Small intestine (tissue), 7 donors: ENCODE measurements at regions not wholly inside any gene's neighbourhood (a gene's known extent, or its start where the extent isn't known, plus 50 kb on each side); places are given as distances from the start of the nearest gene placed in this dataset.
"Not testable (repeated sequence)": the region's sequence is repeated elsewhere in the genome, so short reads cannot be mapped to it uniquely, and the experiment has no call there.

ENCODE experiments used
- DNase-seq, 2 donors: peaks; one replicate each; pipeline versions ENCODE4 v3.0.0 to v3.0.0-alpha.2; 2013
- FAIRE-seq: peaks from 2 replicates; lab custom pipeline; 2012; peaks lifted over from hg19 to GRCh38; lab: Jason Lieb, UNC
- H3K27ac ChIP-seq, 3 donors: one replicate each; pipeline ENCODE4 v1.5.1; 2013; ENCODE audit warnings: low read length in 2 of 3, mild to moderate bottlenecking in 2 of 3, control low read depth in 1 of 3, inconsistent platforms in 1 of 3, low read depth in 1 of 3, moderate library complexity in 1 of 3
- H3K27me3 ChIP-seq, 3 donors: one replicate each; pipeline ENCODE4 v1.6.1; 2013; ENCODE audit warnings: low read length in 3 of 3, inconsistent platforms in 1 of 3; ENCODE audit not compliant: control insufficient read depth in 3 of 3, insufficient read depth in 3 of 3
- H3K36me3 ChIP-seq, 3 donors: one replicate each; pipeline ENCODE4 v1.6.1; 2013; ENCODE audit warnings: low read length in 3 of 3, inconsistent platforms in 1 of 3, low read depth in 1 of 3, mild to moderate bottlenecking in 1 of 3, moderate library complexity in 1 of 3; ENCODE audit not compliant: control insufficient read depth in 3 of 3, insufficient read depth in 2 of 3
- H3K4me1 ChIP-seq, 3 donors: one replicate each; pipeline ENCODE4 v1.6.1; 2013; ENCODE audit warnings: low read length in 2 of 3, inconsistent platforms in 1 of 3, low read depth in 1 of 3, mild to moderate bottlenecking in 1 of 3, moderate library complexity in 1 of 3; ENCODE audit not compliant: control insufficient read depth in 3 of 3, insufficient read depth in 2 of 3
- H3K4me3 ChIP-seq, 3 donors: one replicate each; pipeline ENCODE4 v1.5.1; 2013; ENCODE audit warnings: low read length in 3 of 3, control low read depth in 1 of 3, inconsistent platforms in 1 of 3, low read depth in 1 of 3, mild to moderate bottlenecking in 1 of 3, moderate library complexity in 1 of 3
- H3K9me3 ChIP-seq, 2 donors: one replicate each; pipeline ENCODE4 v1.6.1; 2013; ENCODE audit warnings: low read depth in 1 of 2, low read length in 1 of 2; ENCODE audit not compliant: control insufficient read depth in 2 of 2, insufficient read depth in 1 of 2
- WGBS, 3 donors: extraction: QIAGEN DNeasy Blood & Tissue Kit; methylation state at CpG; one replicate each; pipeline ENCODE4 v1.1.7; 2013; 5-methylcytosine and 5-hydroxymethylcytosine counted together
- donor health status: healthy with polysubstance abuse.
- donor health status: control.
- donor health status: control.
- donor health status: Bipolar disorder and iron deficiency.
- donor health status: healthy.

DNA sequence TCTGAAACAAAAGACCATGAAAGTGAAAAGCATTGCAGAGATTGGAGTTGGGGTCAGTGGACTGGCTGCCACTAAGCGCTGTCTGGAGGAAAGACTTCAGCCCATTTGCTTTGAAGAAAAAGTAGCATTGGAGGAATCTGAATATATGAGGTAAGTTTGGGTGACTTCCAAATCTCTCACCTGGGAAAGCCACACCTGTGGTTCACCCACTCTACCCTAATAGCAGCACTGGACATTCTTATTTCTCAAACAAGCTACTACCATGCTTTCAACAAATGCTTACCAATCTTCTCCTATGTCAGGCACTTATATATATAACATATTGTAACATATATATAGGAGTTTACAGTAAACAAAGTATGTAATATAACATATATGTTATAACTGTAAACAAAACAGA is 76.0 kb upstream of the POGK start:
- peaks cover 0 to 2% (median 0%) of the 10 kb centered on the region in 3 donors for H3K27me3 ChIP-seq
- WGBS, 3 donors: 92 to 100% (median 96%) methylated on average over 1 of the region's 1 CpG
- no peak overlapping the region for H3K4me3 ChIP-seq
- no peak for FAIRE-seq
- H3K36me3 ChIP-seq: no peaks in the 10 kb centered on the region
- no peaks in the 10 kb centered on the region for H3K4me1 ChIP-seq
- H3K9me3 ChIP-seq: no peaks in the 10 kb centered on the region
- no peak for DNase-seq
- H3K27ac ChIP-seq: no peak overlapping the region

DNA sequence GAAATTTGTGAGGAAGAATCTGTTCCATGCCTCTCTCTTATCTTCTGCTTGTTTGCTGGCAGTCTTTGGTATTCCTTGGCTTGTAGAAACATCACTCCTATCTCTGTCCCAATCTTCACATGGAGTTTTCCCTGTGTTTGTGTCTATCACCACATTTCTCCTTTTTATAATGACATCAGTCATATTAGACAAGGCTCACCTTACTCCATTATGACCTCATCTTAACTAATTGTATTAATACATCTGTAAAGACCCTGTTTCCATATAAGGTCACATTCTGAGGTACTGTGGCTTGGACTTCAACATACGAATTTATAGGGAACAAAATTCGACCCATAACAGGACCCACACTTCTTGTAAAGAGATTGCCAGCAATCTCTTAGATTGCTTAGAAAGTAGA is 72.3 kb upstream of the POGK start:
- Histone ChIP-seq H3K36me3 (no peaks in the 10 kb centered on the region), H3K4me1 (no peaks in the 10 kb centered on the region), H3K27ac (no peak overlapping the region), H3K4me3 (no peak overlapping the region), H3K27me3 (peaks cover 0 to 2% (median 2%) of the 10 kb centered on the region in 3 donors), H3K9me3 (peaks cover 0 to 12% of the 10 kb centered on the region in 2 donors)
- DNase-seq: no peak
- WGBS, 3 donors: 57 to 78% (median 65%) methylated on average over 2 of the region's 2 CpGs
- FAIRE-seq: no peak

DNA sequence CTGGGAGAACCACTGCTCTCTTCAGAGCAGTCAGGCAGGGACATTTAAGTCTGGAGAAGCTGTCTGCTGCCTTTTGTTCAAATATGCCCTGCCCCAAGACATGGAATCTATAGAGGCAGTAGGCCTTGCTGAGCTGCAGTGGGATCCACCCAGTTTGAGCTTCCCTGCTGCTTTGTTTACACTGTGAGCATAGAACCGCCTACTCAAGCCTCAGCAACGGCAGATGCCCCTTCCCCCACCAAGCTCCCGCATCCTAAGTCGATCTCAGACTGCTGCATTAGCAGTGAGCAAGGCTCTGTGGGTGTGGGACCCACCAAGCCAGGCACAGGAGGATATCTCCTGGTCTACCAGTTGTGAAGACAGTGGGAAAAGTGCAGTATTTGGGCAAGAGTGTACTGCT is 54.6 kb upstream of the POGK start:
- not testable (repeated sequence) for H3K27ac ChIP-seq, H3K4me3 ChIP-seq, H3K27me3 ChIP-seq, DNase-seq, H3K9me3 ChIP-seq, H3K36me3 ChIP-seq, H3K4me1 ChIP-seq, FAIRE-seq
- 41 to 58% (median 53%) methylated on average over 4 of the region's 4 CpGs for WGBS, 3 donors

DNA sequence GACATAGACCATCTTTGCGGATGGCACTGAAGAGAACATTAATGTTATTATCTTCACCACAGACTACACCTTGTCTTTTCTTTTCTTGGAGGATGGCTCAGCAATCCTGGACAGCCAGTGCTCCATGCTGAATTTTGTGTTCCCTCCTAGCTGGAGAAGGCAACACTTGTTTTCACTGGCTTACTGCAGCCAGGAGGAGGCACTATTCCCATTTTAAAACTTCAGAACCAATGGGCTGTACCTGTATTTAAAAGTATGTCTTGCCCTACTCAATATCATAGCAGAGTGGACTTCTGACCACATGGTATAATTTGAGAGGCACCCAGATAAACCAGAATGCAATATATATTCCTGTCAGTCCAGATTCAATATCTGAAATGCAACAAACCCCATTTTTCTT is 53.3 kb upstream of the POGK start:
- WGBS, 3 donors: 92 to 97% (median 96%) methylated on average over 1 of the region's 1 CpG
- no peaks in the 10 kb centered on the region for H3K36me3 ChIP-seq
- FAIRE-seq: no peak
- H3K4me3 ChIP-seq: no peak overlapping the region
- no peaks in the 10 kb centered on the region for H3K9me3 ChIP-seq
- no peaks in the 10 kb centered on the region for H3K27me3 ChIP-seq
- no peak overlapping the region for H3K27ac ChIP-seq
- no peaks in the 10 kb centered on the region for H3K4me1 ChIP-seq
- peak in 1 of 2 donors; percentile 3 for DNase-seq

DNA sequence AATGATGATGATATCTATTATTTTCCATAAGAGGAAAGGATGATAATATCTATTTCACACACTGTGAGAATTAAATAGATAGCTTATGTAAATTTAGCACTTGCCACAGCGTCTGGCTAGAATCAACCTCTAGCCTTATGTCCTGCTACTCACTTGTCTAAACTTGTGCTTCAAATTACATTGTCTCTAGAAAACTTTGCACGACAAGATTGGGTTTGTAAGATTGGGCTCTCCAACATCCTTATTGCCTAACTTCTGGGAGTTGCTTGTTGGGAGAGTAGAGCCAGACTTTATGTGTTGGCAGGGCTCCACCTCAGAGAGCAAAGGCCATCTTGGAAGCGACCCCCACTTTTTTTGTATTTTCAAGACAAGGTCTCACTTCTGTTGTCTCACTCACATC is 50.0 kb upstream of the POGK start:
- Histone ChIP-seq H3K4me3 (no peak overlapping the region), H3K4me1 (no peaks in the 10 kb centered on the region), H3K27ac (no peak overlapping the region), H3K9me3 (no peaks in the 10 kb centered on the region), H3K36me3 (no peaks in the 10 kb centered on the region), H3K27me3 (no peaks in the 10 kb centered on the region)
- FAIRE-seq: no peak
- DNase-seq: no peak
- WGBS, 3 donors: 37 to 62% (median 46%) methylated on average over 3 of the region's 3 CpGs
